HG02970 (cell line): ENCODE measurements at regions not wholly inside any gene's neighbourhood (a gene's known extent, or its start where the extent isn't known, plus 50 kb on each side); places are given as distances from the start of the nearest gene placed in this dataset.

ENCODE experiments used
- ATAC-seq: cut with Tn5 transposase; IDR thresholded peaks from one replicate; pipeline ENCODE4 v1.9.1; 2021; ENCODE audit warnings: mild to moderate bottlenecking, moderate library complexity, moderate number of reproducible peaks; ENCODE audit not compliant: unreplicated experiment, low FRiP score

GRCh38 chr2:205902041-205902899 is 183.7 kb downstream of the INO80D start:
- no peak for ATAC-seq

DNA sequence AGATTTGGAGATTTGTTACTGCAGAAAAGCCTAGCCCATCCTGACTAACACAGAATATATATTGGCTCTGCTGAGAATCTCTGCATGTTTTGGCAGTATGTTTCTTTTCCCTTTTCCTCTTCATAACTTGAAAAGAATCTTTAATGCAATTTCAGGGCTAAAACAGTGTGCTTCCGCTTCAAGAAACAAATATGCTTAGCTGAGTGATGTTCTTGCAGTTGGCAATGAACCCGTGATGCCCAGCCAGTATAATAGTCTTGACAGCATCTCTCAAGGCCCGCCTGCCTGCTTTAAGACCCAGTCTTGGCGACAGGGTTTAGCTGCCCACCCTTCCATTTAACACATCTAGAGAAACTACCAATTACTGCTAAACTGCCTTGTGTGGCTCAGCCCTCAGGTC is 184.5 kb downstream of the INO80D start:
- ATAC-seq, result no peak

GRCh38 chr2:205898744-205899143 is 187.2 kb downstream of the INO80D start:
- no peak for ATAC-seq

DNA sequence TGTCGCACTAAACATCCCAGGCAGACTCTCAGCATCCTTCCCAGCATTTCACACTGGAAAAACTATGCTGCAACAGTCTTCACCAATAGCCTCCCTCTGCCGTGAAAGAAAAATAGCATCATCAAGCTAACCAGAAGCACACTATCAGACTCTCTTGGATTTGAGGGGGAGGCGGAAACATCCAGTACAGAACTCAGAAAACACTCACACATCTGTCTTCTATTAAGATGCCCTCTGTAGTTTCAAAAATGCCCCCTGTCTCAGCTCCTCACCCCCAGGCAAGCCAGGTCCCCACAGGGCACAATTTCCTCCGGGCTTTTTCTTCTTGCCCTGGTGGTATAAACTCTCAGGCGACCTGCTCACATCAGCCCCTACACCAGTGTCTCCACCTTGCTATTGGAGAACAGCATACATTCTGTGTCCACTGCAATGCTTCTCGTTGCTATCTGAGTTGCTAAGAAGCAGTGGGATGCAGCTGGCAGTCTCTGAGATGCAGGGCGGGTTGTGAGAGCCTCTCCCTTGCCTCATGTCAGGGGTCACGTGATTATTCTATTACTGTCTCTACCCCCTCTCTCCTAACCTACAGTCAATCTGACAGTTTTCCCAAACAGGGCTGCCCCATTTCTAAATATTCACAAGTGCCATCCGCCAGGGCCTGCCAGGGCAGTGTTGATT is 189.9 kb downstream of the INO80D start:
- ATAC-seq, result no peak

- no peak for ATAC-seq
Measured at GRCh38 chr2:205892665-205893259, 193.2 kb downstream of the INO80D start.

DNA sequence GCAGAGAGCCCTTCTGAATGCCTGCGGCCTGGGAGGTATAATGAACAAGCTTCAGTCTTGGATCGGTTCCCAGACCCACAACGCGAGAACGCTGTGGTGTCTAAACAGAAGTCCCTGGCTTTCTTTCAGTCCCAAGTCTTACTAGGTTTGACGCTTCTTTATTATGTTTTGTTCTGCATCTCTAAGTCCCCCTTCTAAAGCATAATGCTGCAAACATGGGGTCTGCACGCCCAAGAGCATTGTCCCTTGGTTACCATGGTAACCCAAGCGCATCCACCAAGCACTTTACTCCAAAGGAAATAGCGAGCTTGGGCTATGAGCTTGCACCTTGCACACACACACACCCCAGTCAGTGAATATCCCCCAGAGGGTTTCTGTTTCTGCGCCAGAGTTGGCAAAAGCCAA is 193.7 kb downstream of the INO80D start:
- ATAC-seq, result no peak

GRCh38 chr2:205889114-205889513 is 196.9 kb downstream of the INO80D start:
- no peak for ATAC-seq

DNA sequence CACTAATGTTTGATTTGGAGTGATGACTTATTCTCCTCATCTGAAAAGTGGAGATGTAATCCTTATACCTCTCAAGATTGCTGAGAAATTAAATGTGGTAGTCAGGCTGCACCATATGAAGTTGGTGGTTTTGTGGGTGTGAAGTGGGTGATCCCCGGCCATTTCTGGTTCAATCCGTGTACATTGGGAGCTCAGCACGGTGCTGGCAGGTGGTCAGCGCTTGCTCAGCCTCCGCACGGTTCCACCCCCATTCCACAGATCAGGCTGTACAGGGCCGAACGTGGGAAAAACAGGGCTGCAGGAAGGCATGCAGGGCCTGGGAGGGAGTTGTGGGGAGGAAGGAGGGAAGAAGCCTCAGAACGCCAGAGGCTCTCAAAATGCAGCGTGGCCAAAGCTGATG is 198.3 kb downstream of the INO80D start:
- no peak for ATAC-seq

DNA sequence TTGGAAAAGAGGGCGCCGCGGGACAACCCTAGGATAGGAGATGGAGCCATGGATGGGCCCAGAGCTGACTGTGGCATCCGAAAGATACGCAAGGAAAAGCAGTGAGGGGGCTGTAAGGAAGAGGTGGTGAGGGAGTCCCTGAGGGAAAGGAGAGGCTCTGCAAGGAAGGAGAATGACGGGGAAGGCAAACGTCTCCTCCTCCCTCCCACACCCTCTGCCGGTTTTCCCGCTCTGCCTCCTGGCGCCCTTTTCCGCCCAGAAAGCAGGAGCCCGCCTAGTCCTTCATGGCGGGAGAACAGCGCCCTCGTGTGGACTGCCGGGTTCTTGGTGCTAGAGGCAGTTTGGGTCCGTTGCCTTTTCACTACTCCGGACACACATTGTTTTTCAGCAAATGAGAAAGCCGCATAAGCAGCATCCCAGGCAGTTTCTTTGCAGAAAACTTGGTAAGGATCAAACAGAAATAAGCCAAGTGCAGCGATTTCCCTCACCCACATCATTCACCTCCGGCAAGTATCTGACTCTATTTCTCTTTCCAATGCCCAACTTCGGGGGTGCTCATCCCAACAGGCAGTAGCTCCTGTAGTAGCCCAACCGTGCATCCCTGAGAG is 200.4 kb downstream of the INO80D start:
- ATAC-seq, result peak; percentile 69

DNA sequence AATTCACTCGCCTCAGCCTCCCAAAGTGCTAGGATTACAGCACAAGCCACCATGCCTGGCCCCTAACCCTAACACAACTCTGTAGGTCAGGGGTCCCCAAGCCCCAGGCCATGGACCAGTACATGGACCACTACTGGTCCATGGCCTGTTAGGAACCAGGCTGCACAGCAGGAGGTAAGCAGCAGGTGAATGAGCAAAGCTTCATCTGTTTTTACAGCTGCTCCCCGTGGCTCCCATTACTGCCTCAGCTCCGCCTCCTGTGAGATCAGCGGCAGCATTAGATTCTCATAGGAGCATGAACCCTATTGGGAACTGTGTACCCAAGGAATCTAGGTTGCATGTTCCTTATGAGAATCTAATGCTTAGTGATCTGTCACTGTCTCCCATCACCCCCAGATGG is 201.7 kb downstream of the NRP2 start:
- no peak for ATAC-seq

- ATAC-seq, result no peak
Measured at GRCh38 chr2:205882806-205883425, 200.6 kb downstream of the NRP2 start.

DNA sequence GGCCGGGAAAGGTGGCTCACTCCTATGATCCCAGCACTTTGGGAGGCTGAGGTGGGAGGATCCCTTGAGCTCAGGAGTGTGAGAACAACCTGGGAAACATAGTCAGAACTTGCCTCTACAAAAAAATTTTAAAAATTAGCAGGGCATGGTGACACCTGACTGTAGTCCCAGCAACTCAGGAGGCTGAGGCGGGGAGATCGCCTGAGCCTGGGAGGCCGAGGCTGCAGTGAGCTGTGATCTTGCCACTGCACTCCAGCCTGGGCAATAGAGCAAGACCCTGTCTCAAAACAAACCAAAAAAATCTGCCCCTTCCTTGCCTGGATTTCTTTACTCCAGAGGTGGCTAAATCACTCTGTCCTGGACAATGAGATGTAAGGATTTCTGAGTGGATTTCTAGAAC is 197.7 kb downstream of the NRP2 start:
- ATAC-seq, result no peak

- no peak for ATAC-seq
Measured at GRCh38 chr2:205878999-205879762, 196.9 kb downstream of the NRP2 start.

GRCh38 chr2:205877496-205877895 is 195.2 kb downstream of the NRP2 start:
- ATAC-seq, result no peak

DNA sequence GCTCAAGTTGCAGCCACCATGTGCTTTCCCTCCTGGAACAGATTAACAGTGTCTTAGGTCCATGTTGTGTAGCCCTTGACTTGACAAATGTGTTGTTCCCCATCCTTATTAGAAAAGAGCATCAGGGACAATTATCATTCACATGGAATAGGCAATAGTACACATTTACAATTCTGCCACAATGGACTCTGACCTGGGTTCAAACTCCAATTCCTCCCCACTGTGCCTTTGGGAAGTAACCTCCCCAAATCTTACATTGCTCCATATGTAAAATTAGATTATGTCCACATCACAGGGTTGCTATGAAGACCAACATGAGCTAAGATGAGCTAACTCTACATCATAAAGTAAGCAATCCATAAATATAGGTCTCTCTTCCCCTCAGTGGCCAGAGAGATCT is 193.8 kb downstream of the NRP2 start:
- no peak for ATAC-seq

DNA sequence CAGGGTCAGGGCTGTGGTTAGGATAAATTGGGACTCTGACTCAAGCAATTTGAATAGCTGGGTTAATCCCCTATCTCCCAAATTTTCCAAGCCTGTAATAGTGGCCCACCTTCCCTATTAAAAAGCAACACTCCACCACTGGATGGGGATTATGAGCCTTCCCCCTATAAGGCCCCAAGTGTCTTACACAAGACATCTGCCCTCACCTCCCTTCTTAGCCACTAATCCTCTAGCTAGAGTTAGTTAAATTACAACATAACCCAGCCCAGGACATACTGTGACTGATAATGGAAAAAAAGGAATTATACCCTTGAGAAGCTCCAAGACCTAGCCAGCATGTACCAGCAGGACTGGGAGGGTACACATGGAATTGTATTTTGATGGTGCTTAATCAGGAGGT is 190.4 kb downstream of the NRP2 start:
- ATAC-seq, result no peak

- no peak for ATAC-seq
Measured at GRCh38 chr2:205869439-205869838, 187.1 kb downstream of the NRP2 start.

GRCh38 chr2:205868773-205869333 is 186.6 kb downstream of the NRP2 start:
- no peak for ATAC-seq

- no peak for ATAC-seq
Measured at GRCh38 chr2:205868053-205868452, 185.8 kb downstream of the NRP2 start.

GRCh38 chr2:205867371-205867770 is 185.1 kb downstream of the NRP2 start:
- ATAC-seq, result no peak
